Muscle layer of colon (tissue), 2 donors: ENCODE measurements at regions not wholly inside any gene's neighbourhood (a gene's known extent, or its start where the extent isn't known, plus 50 kb on each side); places are given as distances from the start of the nearest gene placed in this dataset.

Experiments
- H3K27ac ChIP-seq: one replicate; pipeline ENCODE4 v1.7.0; 2013; ENCODE audit warnings: low read depth, mild to moderate bottlenecking, low read length, moderate library complexity
- H3K27me3 ChIP-seq, 2 donors: one replicate each; pipeline ENCODE4 v1.7.0; 2013; ENCODE audit warnings: low read length in 2 of 2, mild to moderate bottlenecking in 2 of 2; ENCODE audit not compliant: insufficient read depth in 2 of 2, control insufficient read depth in 1 of 2
- H3K36me3 ChIP-seq: one replicate; pipeline ENCODE4 v1.7.0; 2013; ENCODE audit warnings: mild to moderate bottlenecking, low read length; ENCODE audit not compliant: insufficient read depth
- H3K4me1 ChIP-seq: one replicate; pipeline ENCODE4 v1.7.0; 2013; ENCODE audit warnings: mild to moderate bottlenecking, low read length; ENCODE audit not compliant: insufficient read depth
- H3K4me3 ChIP-seq, 2 donors: one replicate each; pipeline ENCODE4 v1.7.0; 2013; ENCODE audit warnings: low read length in 2 of 2, low read depth in 1 of 2, mild to moderate bottlenecking in 1 of 2, moderate library complexity in 1 of 2
- H3K9ac ChIP-seq: one replicate; pipeline ENCODE4 v1.7.0; 2013; ENCODE audit warnings: low read length
- H3K9me3 ChIP-seq: one replicate; pipeline ENCODE4 v1.7.0; 2013; ENCODE audit warnings: mild to moderate bottlenecking, low read length
- donor health status: abdominal sarcoma.
- donor health status: Adenocarcinoma of cecum.

GRCh38 chr6:76438768-76439167, 366.3 kb upstream of the IMPG1 start:
- Histone ChIP-seq H3K9me3 (no peaks in the 10 kb centered on the region), H3K4me1 (no peaks in the 10 kb centered on the region), H3K9ac (no peak overlapping the region), H3K4me3 (no peak overlapping the region), H3K36me3 (no peaks in the 10 kb centered on the region), H3K27ac (no peak overlapping the region), H3K27me3 (no peaks in the 10 kb centered on the region)

- no peaks in the 10 kb centered on the region for H3K27me3 ChIP-seq
- no peak overlapping the region for H3K27ac ChIP-seq
- no peak overlapping the region for H3K4me3 ChIP-seq
- no peaks in the 10 kb centered on the region for H3K9me3 ChIP-seq
- H3K4me1 ChIP-seq = no peaks in the 10 kb centered on the region
- no peaks in the 10 kb centered on the region for H3K36me3 ChIP-seq
- no peak overlapping the region for H3K9ac ChIP-seq
Observed at GRCh38 chr6:76435174-76435573, 362.7 kb upstream of the IMPG1 start.

- Histone ChIP-seq H3K9me3 (no peaks in the 10 kb centered on the region), H3K27ac (no peak overlapping the region), H3K4me1 (no peaks in the 10 kb centered on the region), H3K9ac (no peak overlapping the region), H3K36me3 (no peaks in the 10 kb centered on the region), H3K4me3 (no peak overlapping the region), H3K27me3 (no peaks in the 10 kb centered on the region)
Observed at GRCh38 chr6:76422511-76423213, 350.2 kb upstream of the IMPG1 start.

GRCh38 chr6:76420094-76420493, 347.6 kb upstream of the IMPG1 start:
- Histone ChIP-seq H3K27me3 (no peaks in the 10 kb centered on the region), H3K27ac (no peak overlapping the region), H3K36me3 (no peaks in the 10 kb centered on the region), H3K9ac (no peak overlapping the region), H3K4me1 (no peaks in the 10 kb centered on the region), H3K9me3 (no peaks in the 10 kb centered on the region), H3K4me3 (no peak overlapping the region)

GRCh38 chr6:76418560-76419223, 346.2 kb upstream of the IMPG1 start:
- no peak overlapping the region for H3K27ac ChIP-seq
- no peaks in the 10 kb centered on the region for H3K4me1 ChIP-seq
- H3K27me3 ChIP-seq = no peaks in the 10 kb centered on the region
- no peaks in the 10 kb centered on the region for H3K9me3 ChIP-seq
- H3K9ac ChIP-seq = no peak overlapping the region
- no peak overlapping the region for H3K4me3 ChIP-seq
- no peaks in the 10 kb centered on the region for H3K36me3 ChIP-seq

- Histone ChIP-seq H3K36me3 (no peaks in the 10 kb centered on the region), H3K27me3 (no peaks in the 10 kb centered on the region), H3K27ac (no peak overlapping the region)
Observed at GRCh38 chr6:76416821-76417605, 344.6 kb upstream of the IMPG1 start.

GRCh38 chr6:76403064-76403463, 330.6 kb upstream of the IMPG1 start:
- H3K27me3 ChIP-seq = no peaks in the 10 kb centered on the region
- H3K9ac ChIP-seq = no peak overlapping the region
- no peak overlapping the region for H3K4me3 ChIP-seq
- no peaks in the 10 kb centered on the region for H3K36me3 ChIP-seq
- no peak overlapping the region for H3K27ac ChIP-seq
- H3K9me3 ChIP-seq = no peaks in the 10 kb centered on the region
- no peaks in the 10 kb centered on the region for H3K4me1 ChIP-seq

More at GRCh38 chr6:76416821-76417605, 344.6 kb upstream of the IMPG1 start:
- Histone ChIP-seq H3K4me3 (no peak overlapping the region), H3K9me3 (no peaks in the 10 kb centered on the region), H3K9ac (no peak overlapping the region), H3K4me1 (no peaks in the 10 kb centered on the region)

GRCh38 chr6:76397966-76398365, 325.5 kb upstream of the IMPG1 start:
- Histone ChIP-seq H3K4me1 (no peaks in the 10 kb centered on the region), H3K36me3 (no peaks in the 10 kb centered on the region), H3K4me3 (no peak overlapping the region), H3K27me3 (no peaks in the 10 kb centered on the region), H3K9me3 (no peaks in the 10 kb centered on the region), H3K27ac (no peak overlapping the region), H3K9ac (no peak overlapping the region)

GRCh38 chr6:76382201-76382600, 309.7 kb upstream of the IMPG1 start:
- H3K9me3 ChIP-seq = no peaks in the 10 kb centered on the region
- H3K27me3 ChIP-seq = no peaks in the 10 kb centered on the region
- H3K36me3 ChIP-seq = no peaks in the 10 kb centered on the region
- no peak overlapping the region for H3K27ac ChIP-seq
- H3K4me1 ChIP-seq = no peaks in the 10 kb centered on the region
- H3K4me3 ChIP-seq = no peak overlapping the region
- no peak overlapping the region for H3K9ac ChIP-seq

- Histone ChIP-seq H3K9me3 (no peaks in the 10 kb centered on the region), H3K27me3 (no peaks in the 10 kb centered on the region), H3K36me3 (no peaks in the 10 kb centered on the region), H3K9ac (no peak overlapping the region), H3K4me1 (no peaks in the 10 kb centered on the region), H3K27ac (no peak overlapping the region), H3K4me3 (no peak overlapping the region)
Observed at GRCh38 chr6:76381612-76382011, 309.1 kb upstream of the IMPG1 start.

GRCh38 chr6:76351275-76351674, 278.8 kb upstream of the IMPG1 start:
- Histone ChIP-seq H3K9me3 (no peaks in the 10 kb centered on the region), H3K27ac (no peak overlapping the region), H3K36me3 (no peaks in the 10 kb centered on the region), H3K4me1 (no peaks in the 10 kb centered on the region), H3K4me3 (no peak overlapping the region), H3K9ac (no peak overlapping the region), H3K27me3 (no peaks in the 10 kb centered on the region)
